WTC11 (cell line): ENCODE measurements at regions not wholly inside any gene's neighbourhood (a gene's known extent, or its start where the extent isn't known, plus 50 kb on each side); places are given as distances from the start of the nearest gene placed in this dataset.

Experiments
- ATAC-seq: fragments of 200-7000 bp; cut with Tn5 transposase; 2 replicates; pipeline ENCODE4 v1.10.0; 2021; ENCODE audit warnings: mild to moderate bottlenecking, moderate library complexity
- CTCF ChIA-PET: fragments of 300-600 bp; sonication (Branson Sonifier 250); formaldehyde crosslinking; loops from one replicate; lab custom pipeline; 2021; ENCODE audit warnings: antibody characterized with exemption; lab: Charles Lee
- POLR2A ChIA-PET: fragments of 350-600 bp; sonication (Branson Sonifier 250); formaldehyde crosslinking; loops from one replicate; lab custom pipeline; 2021; ENCODE audit warnings: antibody characterized with exemption; lab: Charles Lee
- DNase-seq: peaks from one replicate; pipeline ENCODE4 v3.0.0; 2021; ENCODE audit warnings: low spot score
- H3K27ac Mint-ChIP-seq: 2 replicates; pipeline ENCODE4 v1.8.0; 2021; ENCODE audit warnings: mixed read lengths
- H3K27me3 Mint-ChIP-seq: 2 replicates; pipeline ENCODE4 v1.8.0; 2021; ENCODE audit warnings: low read depth, mild to moderate bottlenecking, moderate library complexity, mixed read lengths
- H3K36me3 Mint-ChIP-seq: 2 replicates; pipeline ENCODE4 v1.8.0; 2021; ENCODE audit warnings: mixed read lengths
- H3K4me1 Mint-ChIP-seq: 2 replicates; pipeline ENCODE4 v1.8.0; 2022; ENCODE audit warnings: mixed read lengths
- H3K4me3 Mint-ChIP-seq: 2 replicates; pipeline ENCODE4 v1.8.0; 2021; ENCODE audit warnings: mild to moderate bottlenecking, moderate library complexity, mixed read lengths
- H3K9me3 Mint-ChIP-seq: 2 replicates; pipeline ENCODE4 v1.8.0; 2021; ENCODE audit warnings: mixed read lengths
- ARID4B ChIP-seq: sonication (generic); formaldehyde crosslinking; IDR thresholded peaks from 2 replicates; pipeline ENCODE4 v1.8.0; 2023; ENCODE audit warnings: missing genetic modification reagents, mild to moderate bottlenecking, borderline replicate concordance
- ATF6 ChIP-seq: sonication (generic); formaldehyde crosslinking; IDR thresholded peaks from 2 replicates; pipeline ENCODE4 v1.8.1; 2023; ENCODE audit warnings: mild to moderate bottlenecking, missing genetic modification reagents
- CREM ChIP-seq: sonication (generic); formaldehyde crosslinking; IDR thresholded peaks from 2 replicates; pipeline ENCODE4 v1.8.1; 2022; ENCODE audit warnings: mild to moderate bottlenecking, missing genetic modification reagents, moderate library complexity
- EMX1 ChIP-seq: fragments of 250-450 bp; sonication (Bioruptor Pico); IDR thresholded peaks from 2 replicates; pipeline ENCODE4 v1.8.0; 2021; ENCODE audit warnings: mild to moderate bottlenecking
- FOXP4 ChIP-seq: sonication (generic); formaldehyde crosslinking; IDR thresholded peaks from 2 replicates; pipeline ENCODE4 v1.8.0; 2022; ENCODE audit warnings: mild to moderate bottlenecking, missing genetic modification reagents
- HMGXB4 ChIP-seq: sonication (generic); formaldehyde crosslinking; IDR thresholded peaks from 2 replicates; pipeline ENCODE4 v1.8.1; 2023; ENCODE audit warnings: mild to moderate bottlenecking, moderate library complexity, missing genetic modification reagents
- MXD4 ChIP-seq: fragments of 250-450 bp; sonication (Bioruptor Pico); IDR thresholded peaks from 2 replicates; pipeline ENCODE4 v1.8.0; 2021; ENCODE audit warnings: mild to moderate bottlenecking, moderate library complexity, borderline replicate concordance
- SMAD3 ChIP-seq: sonication (generic); formaldehyde crosslinking; IDR thresholded peaks from 2 replicates; pipeline ENCODE4 v1.8.0; 2022; ENCODE audit warnings: missing genetic modification reagents, mild to moderate bottlenecking, borderline replicate concordance
- TCF7 ChIP-seq: sonication (generic); formaldehyde crosslinking; IDR thresholded peaks from 2 replicates; pipeline ENCODE4 v1.8.0; 2022; ENCODE audit warnings: mild to moderate bottlenecking, low read depth, missing genetic modification reagents, moderate library complexity
- TP53 ChIP-seq: sonication (generic); formaldehyde crosslinking; IDR thresholded peaks from 2 replicates; pipeline ENCODE4 v1.8.1; 2023; ENCODE audit warnings: mild to moderate bottlenecking, missing genetic modification reagents
- ZBTB43 ChIP-seq: sonication (generic); formaldehyde crosslinking; IDR thresholded peaks from 2 replicates; pipeline ENCODE4 v1.8.1; 2023; ENCODE audit warnings: mild to moderate bottlenecking, missing genetic modification reagents
- ZMAT4 ChIP-seq: fragments of 250-450 bp; sonication (Bioruptor Pico); IDR thresholded peaks from 2 replicates; pipeline ENCODE4 v1.9.0; 2021; ENCODE audit warnings: mild to moderate bottlenecking
- ZNF138 ChIP-seq: sonication (generic); formaldehyde crosslinking; conservative IDR thresholded peaks from 2 replicates; pipeline ENCODE4 v1.8.1; 2022; ENCODE audit warnings: mild to moderate bottlenecking, moderate library complexity, missing genetic modification reagents
- ZNF671 ChIP-seq: fragments of 250-450 bp; sonication (Bioruptor Pico); IDR thresholded peaks from 2 replicates; pipeline ENCODE4 v1.8.0; 2021; ENCODE audit warnings: mild to moderate bottlenecking

- TF ChIP-seq CREM (no peak), ARID4B (CRISPR knock-in tag) (no peak)
Measured at GRCh38 chr4:18631586-18631985, 610.0 kb upstream of the LCORL start (continued).

GRCh38 chr4:18630218-18631110 lies 608.9 kb upstream of the LCORL start:
- Mint-ChIP-seq H3K9me3 (peaks cover 31% of the 10 kb centered on the region), H3K27ac (no peak overlapping the region), H3K27me3 (no peaks in the 10 kb centered on the region; the same call in 1 of the 2 replicates), H3K4me3 (no peak overlapping the region), H3K36me3 (peaks cover 21% of the 10 kb centered on the region), H3K4me1 (no peaks in the 10 kb centered on the region)
- POLR2A ChIA-PET: no interaction called here
- CTCF ChIA-PET: no interaction called here
- ATAC-seq (no peak), DNase-seq (no peak)
- TF ChIP-seq HMGXB4 (CRISPR knock-in tag) (no peak), EMX1 (CRISPR knock-in tag) (no peak), TP53 (no peak), ZMAT4 (CRISPR knock-in tag) (no peak)

GRCh38 chr4:18627447-18628005 lies 606.0 kb upstream of the LCORL start:
- Mint-ChIP-seq H3K4me1 (peaks cover 11% of the 10 kb centered on the region), H3K27me3 (no peaks in the 10 kb centered on the region), H3K27ac (no peak overlapping the region), H3K9me3 (peaks cover 36% of the 10 kb centered on the region), H3K4me3 (no peak overlapping the region), H3K36me3 (peaks cover 23% of the 10 kb centered on the region)
- ATAC-seq (no peak), DNase-seq (no peak)
- POLR2A ChIA-PET: no interaction called here
- CTCF ChIA-PET: no interaction called here
- TF ChIP-seq FOXP4 (CRISPR knock-in tag) (no peak), SMAD3 (CRISPR knock-in tag) (no peak), ATF6 (CRISPR knock-in tag) (no peak), ZNF671 (no peak), ARID4B (CRISPR knock-in tag) (no peak), ZBTB43 (CRISPR knock-in tag) (no peak), ZNF138 (no peak), TCF7 (CRISPR knock-in tag) (no peak), MXD4 (CRISPR knock-in tag) (no peak)
